Erythroblast (primary cell): ENCODE measurements at regions not wholly inside any gene's neighbourhood (a gene's known extent, or its start where the extent isn't known, plus 50 kb on each side); places are given as distances from the start of the nearest gene placed in this dataset.

Source experiments
- GATA1 ChIP-seq: IDR thresholded peaks from 2 replicates; pipeline ENCODE4 v1.6.1; 2011; ENCODE audit warnings: low read depth, mild to moderate bottlenecking, control low read depth, low read length, moderate library complexity
- POLR2A ChIP-seq: IDR thresholded peaks from 2 replicates; pipeline ENCODE4 v1.6.1; 2011; ENCODE audit warnings: mild to moderate bottlenecking, low read length

DNA sequence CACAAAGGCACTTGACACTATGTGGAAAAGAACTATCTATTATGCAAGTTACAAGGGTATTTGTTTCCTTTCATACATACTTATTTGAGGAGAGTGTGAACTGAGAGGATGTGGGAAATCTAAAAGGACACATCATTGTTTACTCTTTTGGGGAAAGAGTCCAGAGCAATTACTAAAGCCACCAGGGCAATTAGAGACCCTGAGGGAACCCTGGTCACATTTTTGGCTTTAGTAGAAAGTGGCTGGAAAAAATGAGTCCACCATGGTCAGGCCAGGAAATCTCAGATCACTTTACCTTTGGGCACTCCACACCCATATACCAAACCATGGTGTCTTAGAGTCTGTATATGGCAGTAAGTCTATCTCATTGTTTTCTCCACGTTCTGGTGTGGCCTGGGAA lies 243.3 kb downstream of the HLX start:
- TF ChIP-seq POLR2A: no peak
- no peak for TF ChIP-seq GATA1
